ENCODE measurements at regions not wholly inside any gene's neighbourhood (a gene's known extent, or its start where the extent isn't known, plus 50 kb on each side); places are given as distances from the start of the nearest gene placed in this dataset.

DNA sequence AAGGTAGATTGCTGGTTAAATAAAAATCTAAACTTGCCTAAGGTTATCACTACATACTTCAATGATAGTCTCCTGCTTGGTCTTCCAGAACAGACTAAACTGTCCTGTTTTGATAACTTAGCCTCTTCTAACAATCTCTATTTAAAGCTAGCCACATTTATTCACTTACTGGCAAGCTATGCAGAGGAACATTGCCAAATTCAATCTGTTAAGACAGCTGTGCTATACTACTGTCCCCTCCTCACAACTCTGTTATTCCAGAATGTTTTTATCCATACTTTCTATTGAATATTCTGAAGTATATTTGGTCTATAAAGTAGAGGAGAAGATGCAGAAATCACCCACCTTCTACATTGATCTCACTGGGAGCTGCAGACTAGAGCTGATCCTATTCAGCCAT, 594.0 kb upstream of the CCDC54 start:
- no peak for TF ChIP-seq SP1 (IDR thresholded peaks at IDR 0.05)
- no peak for TF ChIP-seq TAF1 (conservative IDR thresholded peaks at IDR 0.05)
- TF ChIP-seq, protein P1, sequence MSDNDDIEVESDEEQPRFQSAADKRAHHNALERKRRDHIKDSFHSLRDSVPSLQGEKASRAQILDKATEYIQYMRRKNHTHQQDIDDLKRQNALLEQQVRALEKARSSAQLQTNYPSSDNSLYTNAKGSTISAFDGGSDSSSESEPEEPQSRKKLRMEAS (IDR thresholded peaks at IDR 0.05): no peak
- TF ChIP-seq, protein P2, sequence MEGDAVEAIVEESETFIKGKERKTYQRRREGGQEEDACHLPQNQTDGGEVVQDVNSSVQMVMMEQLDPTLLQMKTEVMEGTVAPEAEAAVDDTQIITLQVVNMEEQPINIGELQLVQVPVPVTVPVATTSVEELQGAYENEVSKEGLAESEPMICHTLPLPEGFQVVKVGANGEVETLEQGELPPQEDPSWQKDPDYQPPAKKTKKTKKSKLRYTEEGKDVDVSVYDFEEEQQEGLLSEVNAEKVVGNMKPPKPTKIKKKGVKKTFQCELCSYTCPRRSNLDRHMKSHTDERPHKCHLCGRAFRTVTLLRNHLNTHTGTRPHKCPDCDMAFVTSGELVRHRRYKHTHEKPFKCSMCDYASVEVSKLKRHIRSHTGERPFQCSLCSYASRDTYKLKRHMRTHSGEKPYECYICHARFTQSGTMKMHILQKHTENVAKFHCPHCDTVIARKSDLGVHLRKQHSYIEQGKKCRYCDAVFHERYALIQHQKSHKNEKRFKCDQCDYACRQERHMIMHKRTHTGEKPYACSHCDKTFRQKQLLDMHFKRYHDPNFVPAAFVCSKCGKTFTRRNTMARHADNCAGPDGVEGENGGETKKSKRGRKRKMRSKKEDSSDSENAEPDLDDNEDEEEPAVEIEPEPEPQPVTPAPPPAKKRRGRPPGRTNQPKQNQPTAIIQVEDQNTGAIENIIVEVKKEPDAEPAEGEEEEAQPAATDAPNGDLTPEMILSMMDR (IDR thresholded peaks at IDR 0.05; ENCODE audit: low read depth, low read length, missing input control): no peak
- TF ChIP-seq, protein P3, sequence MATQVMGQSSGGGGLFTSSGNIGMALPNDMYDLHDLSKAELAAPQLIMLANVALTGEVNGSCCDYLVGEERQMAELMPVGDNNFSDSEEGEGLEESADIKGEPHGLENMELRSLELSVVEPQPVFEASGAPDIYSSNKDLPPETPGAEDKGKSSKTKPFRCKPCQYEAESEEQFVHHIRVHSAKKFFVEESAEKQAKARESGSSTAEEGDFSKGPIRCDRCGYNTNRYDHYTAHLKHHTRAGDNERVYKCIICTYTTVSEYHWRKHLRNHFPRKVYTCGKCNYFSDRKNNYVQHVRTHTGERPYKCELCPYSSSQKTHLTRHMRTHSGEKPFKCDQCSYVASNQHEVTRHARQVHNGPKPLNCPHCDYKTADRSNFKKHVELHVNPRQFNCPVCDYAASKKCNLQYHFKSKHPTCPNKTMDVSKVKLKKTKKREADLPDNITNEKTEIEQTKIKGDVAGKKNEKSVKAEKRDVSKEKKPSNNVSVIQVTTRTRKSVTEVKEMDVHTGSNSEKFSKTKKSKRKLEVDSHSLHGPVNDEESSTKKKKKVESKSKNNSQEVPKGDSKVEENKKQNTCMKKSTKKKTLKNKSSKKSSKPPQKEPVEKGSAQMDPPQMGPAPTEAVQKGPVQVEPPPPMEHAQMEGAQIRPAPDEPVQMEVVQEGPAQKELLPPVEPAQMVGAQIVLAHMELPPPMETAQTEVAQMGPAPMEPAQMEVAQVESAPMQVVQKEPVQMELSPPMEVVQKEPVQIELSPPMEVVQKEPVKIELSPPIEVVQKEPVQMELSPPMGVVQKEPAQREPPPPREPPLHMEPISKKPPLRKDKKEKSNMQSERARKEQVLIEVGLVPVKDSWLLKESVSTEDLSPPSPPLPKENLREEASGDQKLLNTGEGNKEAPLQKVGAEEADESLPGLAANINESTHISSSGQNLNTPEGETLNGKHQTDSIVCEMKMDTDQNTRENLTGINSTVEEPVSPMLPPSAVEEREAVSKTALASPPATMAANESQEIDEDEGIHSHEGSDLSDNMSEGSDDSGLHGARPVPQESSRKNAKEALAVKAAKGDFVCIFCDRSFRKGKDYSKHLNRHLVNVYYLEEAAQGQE (IDR thresholded peaks at IDR 0.05): no peak
- TF ChIP-seq RAD21 (IDR thresholded peaks at IDR 0.05): no peak
- TF ChIP-seq RXRA (IDR thresholded peaks at IDR 0.05): no peak
- no peak for TF ChIP-seq GABPA (IDR thresholded peaks at IDR 0.05 in 1 of 2, conservative IDR thresholded peaks at IDR 0.05 in 1 of 2)
- TF ChIP-seq, protein P4, sequence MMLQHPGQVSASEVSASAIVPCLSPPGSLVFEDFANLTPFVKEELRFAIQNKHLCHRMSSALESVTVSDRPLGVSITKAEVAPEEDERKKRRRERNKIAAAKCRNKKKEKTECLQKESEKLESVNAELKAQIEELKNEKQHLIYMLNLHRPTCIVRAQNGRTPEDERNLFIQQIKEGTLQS (IDR thresholded peaks at IDR 0.05): no peak
- no peak for TF ChIP-seq YY1 (IDR thresholded peaks at IDR 0.05)
- no peak for TF ChIP-seq FOXA1 (IDR thresholded peaks at IDR 0.05)
- TF ChIP-seq FOXA2 (IDR thresholded peaks at IDR 0.05): no peak
- TF ChIP-seq, protein P5, sequence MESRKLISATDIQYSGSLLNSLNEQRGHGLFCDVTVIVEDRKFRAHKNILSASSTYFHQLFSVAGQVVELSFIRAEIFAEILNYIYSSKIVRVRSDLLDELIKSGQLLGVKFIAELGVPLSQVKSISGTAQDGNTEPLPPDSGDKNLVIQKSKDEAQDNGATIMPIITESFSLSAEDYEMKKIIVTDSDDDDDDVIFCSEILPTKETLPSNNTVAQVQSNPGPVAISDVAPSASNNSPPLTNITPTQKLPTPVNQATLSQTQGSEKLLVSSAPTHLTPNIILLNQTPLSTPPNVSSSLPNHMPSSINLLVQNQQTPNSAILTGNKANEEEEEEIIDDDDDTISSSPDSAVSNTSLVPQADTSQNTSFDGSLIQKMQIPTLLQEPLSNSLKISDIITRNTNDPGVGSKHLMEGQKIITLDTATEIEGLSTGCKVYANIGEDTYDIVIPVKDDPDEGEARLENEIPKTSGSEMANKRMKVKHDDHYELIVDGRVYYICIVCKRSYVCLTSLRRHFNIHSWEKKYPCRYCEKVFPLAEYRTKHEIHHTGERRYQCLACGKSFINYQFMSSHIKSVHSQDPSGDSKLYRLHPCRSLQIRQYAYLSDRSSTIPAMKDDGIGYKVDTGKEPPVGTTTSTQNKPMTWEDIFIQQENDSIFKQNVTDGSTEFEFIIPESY (IDR thresholded peaks at IDR 0.05): no peak

Data from liver (tissue), 3 donors.